ENCODE measurements at regions not wholly inside any gene's neighbourhood (a gene's known extent, or its start where the extent isn't known, plus 50 kb on each side); places are given as distances from the start of the nearest gene placed in this dataset.

DNA sequence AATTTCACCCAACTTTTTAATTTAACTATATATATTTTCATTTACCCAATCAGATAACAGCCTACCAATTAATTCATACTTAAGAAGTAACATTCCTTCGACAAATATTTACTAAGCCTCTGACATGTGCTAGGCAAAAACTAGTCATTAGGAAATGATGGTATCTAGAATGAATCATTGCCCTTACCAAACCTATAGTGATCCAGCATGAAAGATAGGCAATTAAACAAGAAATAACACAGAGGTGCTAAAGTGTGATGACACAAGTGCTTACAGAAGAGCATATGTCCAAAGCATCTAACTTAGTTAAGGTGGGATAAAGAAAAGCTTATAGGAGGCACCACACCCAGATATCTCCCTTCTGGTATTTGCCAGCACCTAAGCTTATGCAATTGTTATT, 166.5 kb upstream of the RASSF8 start:
- DNase-seq: no peak
- no peaks in the 10 kb centered on the region for H3K9me3 ChIP-seq (ENCODE audit: control insufficient read depth, low read depth, low read length)
- H3K4me2 ChIP-seq (ENCODE audit: insufficient read depth, insufficient read length, low read length): no peak overlapping the region
- H4K5ac ChIP-seq (ENCODE audit: insufficient read length, low read depth, low read length): no peak overlapping the region
- H3T11ph ChIP-seq (ENCODE audit: low read length): no peak overlapping the region
- H4K8ac ChIP-seq (replicated peaks; ENCODE audit: insufficient read length, low read depth, low read length): no peak overlapping the region
- H3K79me1 ChIP-seq (ENCODE audit: insufficient read depth, low read depth, low read length, poor library complexity, severe bottlenecking): no peaks in the 10 kb centered on the region
- H2AFZ ChIP-seq (ENCODE audit: low read length): no peak overlapping the region
- H2BK120ac ChIP-seq (ENCODE audit: low read depth, low read length, poor library complexity, severe bottlenecking): no peak overlapping the region
- H2BK5ac ChIP-seq (ENCODE audit: insufficient read length, low read length): no peak overlapping the region
- H3K79me2 ChIP-seq (ENCODE audit: insufficient read depth, low read length): no peaks in the 10 kb centered on the region
- H3K27me3 ChIP-seq (ENCODE audit: insufficient read depth, low read length): no peaks in the 10 kb centered on the region
- H2AK5ac ChIP-seq (ENCODE audit: insufficient read length, low read length): no peak overlapping the region
- no peak overlapping the region for H3K18ac ChIP-seq (ENCODE audit: insufficient read length, low read depth, low read length)
- H3K4ac ChIP-seq (ENCODE audit: low read depth, low read length): no peak overlapping the region
- no peak overlapping the region for H3K56ac ChIP-seq (ENCODE audit: insufficient read length, low read depth, low read length)
- Mint-ChIP-seq H3K27ac (no peak overlapping the region), H3K27me3 (ENCODE audit: low read depth) (no peaks in the 10 kb centered on the region), H3K4me3 (no peak overlapping the region), H3K9me3 (no peaks in the 10 kb centered on the region), H3K36me3 (ENCODE audit: insufficient read depth in 1 of 3, low read depth in 3 of 3) (no peaks in the 10 kb centered on the region), H3K4me1 (peaks cover 14 to 15% of the 10 kb centered on the region in 2 experiments)
- H3K4me1 ChIP-seq (ENCODE audit: insufficient read depth, low read length): peaks cover 2% of the 10 kb centered on the region; the same call in 1 of the 2 replicates
- 100% methylated on average over 1 of the region's 1 CpG for WGBS (ENCODE audit: extremely low coverage, insufficient read length, low lambda C conversion rate)
- TF ChIP-seq, protein P1, sequence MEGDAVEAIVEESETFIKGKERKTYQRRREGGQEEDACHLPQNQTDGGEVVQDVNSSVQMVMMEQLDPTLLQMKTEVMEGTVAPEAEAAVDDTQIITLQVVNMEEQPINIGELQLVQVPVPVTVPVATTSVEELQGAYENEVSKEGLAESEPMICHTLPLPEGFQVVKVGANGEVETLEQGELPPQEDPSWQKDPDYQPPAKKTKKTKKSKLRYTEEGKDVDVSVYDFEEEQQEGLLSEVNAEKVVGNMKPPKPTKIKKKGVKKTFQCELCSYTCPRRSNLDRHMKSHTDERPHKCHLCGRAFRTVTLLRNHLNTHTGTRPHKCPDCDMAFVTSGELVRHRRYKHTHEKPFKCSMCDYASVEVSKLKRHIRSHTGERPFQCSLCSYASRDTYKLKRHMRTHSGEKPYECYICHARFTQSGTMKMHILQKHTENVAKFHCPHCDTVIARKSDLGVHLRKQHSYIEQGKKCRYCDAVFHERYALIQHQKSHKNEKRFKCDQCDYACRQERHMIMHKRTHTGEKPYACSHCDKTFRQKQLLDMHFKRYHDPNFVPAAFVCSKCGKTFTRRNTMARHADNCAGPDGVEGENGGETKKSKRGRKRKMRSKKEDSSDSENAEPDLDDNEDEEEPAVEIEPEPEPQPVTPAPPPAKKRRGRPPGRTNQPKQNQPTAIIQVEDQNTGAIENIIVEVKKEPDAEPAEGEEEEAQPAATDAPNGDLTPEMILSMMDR (conservative IDR thresholded peaks at IDR 0.05): no peak
- H3K23me2 ChIP-seq (ENCODE audit: insufficient read length, low read depth, low read length, poor library complexity, severe bottlenecking): no peaks in the 10 kb centered on the region
- no peak overlapping the region for H2BK20ac ChIP-seq (ENCODE audit: low read depth, low read length, poor library complexity, severe bottlenecking)
- H3K27ac ChIP-seq (ENCODE audit: insufficient read length, low read depth, low read length): no peak overlapping the region
- H3K14ac ChIP-seq (ENCODE audit: insufficient read depth, low read length): no peak overlapping the region
- no peak overlapping the region for H2BK12ac ChIP-seq (ENCODE audit: insufficient read length, low read depth, low read length)
- no peak overlapping the region for H4K91ac ChIP-seq (ENCODE audit: insufficient read length, low read depth, low read length)
- no peaks in the 10 kb centered on the region for H4K20me1 ChIP-seq (ENCODE audit: control insufficient read depth, insufficient read depth, insufficient read length)
- no peak overlapping the region for H3K9ac ChIP-seq (ENCODE audit: extremely low read depth, insufficient read length, low read length)
- no peak overlapping the region for H3K23ac ChIP-seq (ENCODE audit: insufficient read length, low read depth, low read length)
- H2BK15ac ChIP-seq (ENCODE audit: low read depth, low read length): no peak overlapping the region
